HEK293T (cell line): ENCODE measurements at regions not wholly inside any gene's neighbourhood (a gene's known extent, or its start where the extent isn't known, plus 50 kb on each side); places are given as distances from the start of the nearest gene placed in this dataset.

ENCODE experiments used
- CTBP1 ChIP-seq: fragments of 450-650 bp; IDR thresholded peaks from 2 replicates; pipeline ENCODE4 v1.6.1; 2016; ENCODE audit warnings: borderline replicate concordance
- FOXK2 ChIP-seq: fragments of 450-650 bp; IDR thresholded peaks from 2 replicates; pipeline ENCODE4 v1.6.1; 2016; ENCODE audit warnings: mild to moderate bottlenecking
- FOXM1 ChIP-seq: fragments of 450-650 bp; IDR thresholded peaks from 2 replicates; pipeline ENCODE4 v1.6.1; 2017; ENCODE audit warnings: mild to moderate bottlenecking, borderline replicate concordance
- SP1 ChIP-seq: fragments of 450-650 bp; IDR thresholded peaks from 2 replicates; pipeline ENCODE4 v1.6.1; 2017
- TARDBP ChIP-seq: fragments of 450-650 bp; IDR thresholded peaks from 2 replicates; pipeline ENCODE4 v1.6.1; 2016

GRCh38 chr1:38308780-38309179, 262.2 kb upstream of the POU3F1 start:
- TF ChIP-seq CTBP1 (no peak), SP1 (no peak), FOXM1 (no peak), TARDBP (no peak), FOXK2 (no peak)
